Calu3 (cell line): ENCODE measurements at regions not wholly inside any gene's neighbourhood (a gene's known extent, or its start where the extent isn't known, plus 50 kb on each side); places are given as distances from the start of the nearest gene placed in this dataset.

Source experiments
- BruUV-seq: library from RNA; stranded (reverse); fragments of 400-500 nt; replicated peaks from 2 replicates; lab custom pipeline; 2021; lab: Mats Ljungman, UMichigan
- CTCF ChIA-PET: fragments of 300-600 bp; sonication (Branson Sonifier 250); formaldehyde crosslinking; loops from one replicate; lab custom pipeline; 2022; ENCODE audit warnings: antibody characterized with exemption; lab: Charles Lee
- DNase-seq: peaks from one replicate; pipeline ENCODE4 v3.0.0; 2022
- H3K27ac Mint-ChIP-seq: one replicate; pipeline ENCODE4 v1.8.0; 2022; ENCODE audit warnings: mixed read lengths; ENCODE audit not compliant: unreplicated experiment
- H3K27me3 Mint-ChIP-seq: one replicate; pipeline ENCODE4 v1.8.0; 2022; ENCODE audit warnings: mixed read lengths; ENCODE audit not compliant: unreplicated experiment
- H3K36me3 Mint-ChIP-seq: one replicate; pipeline ENCODE4 v1.8.0; 2022; ENCODE audit warnings: mild to moderate bottlenecking, moderate library complexity, mixed read lengths; ENCODE audit not compliant: insufficient read depth, unreplicated experiment
- H3K4me1 Mint-ChIP-seq: one replicate; pipeline ENCODE4 v1.8.0; 2022; ENCODE audit warnings: mild to moderate bottlenecking, low read depth, mixed read lengths; ENCODE audit not compliant: unreplicated experiment
- H3K4me3 Mint-ChIP-seq: one replicate; pipeline ENCODE4 v1.8.0; 2022; ENCODE audit warnings: mild to moderate bottlenecking, low read depth, moderate library complexity, mixed read lengths; ENCODE audit not compliant: unreplicated experiment
- H3K9me3 Mint-ChIP-seq: one replicate; pipeline ENCODE4 v1.8.0; 2022; ENCODE audit warnings: low read depth, mixed read lengths; ENCODE audit not compliant: unreplicated experiment
- intact Hi-C: fragments of 100-400 bp; cut with micrococcal nuclease; formaldehyde crosslinking; loops from one replicate; pipeline ENCODE4 v1.10.0; 2022; ENCODE audit not compliant: unreplicated experiment
- TF ChIP-seq, protein P1 (sequence below): fragments of 200-600 bp; IDR thresholded peaks from one replicate; pipeline ENCODE4 v1.8.0; 2022; ENCODE audit warnings: antibody characterized with exemption; ENCODE audit not compliant: unreplicated experiment

DNA sequence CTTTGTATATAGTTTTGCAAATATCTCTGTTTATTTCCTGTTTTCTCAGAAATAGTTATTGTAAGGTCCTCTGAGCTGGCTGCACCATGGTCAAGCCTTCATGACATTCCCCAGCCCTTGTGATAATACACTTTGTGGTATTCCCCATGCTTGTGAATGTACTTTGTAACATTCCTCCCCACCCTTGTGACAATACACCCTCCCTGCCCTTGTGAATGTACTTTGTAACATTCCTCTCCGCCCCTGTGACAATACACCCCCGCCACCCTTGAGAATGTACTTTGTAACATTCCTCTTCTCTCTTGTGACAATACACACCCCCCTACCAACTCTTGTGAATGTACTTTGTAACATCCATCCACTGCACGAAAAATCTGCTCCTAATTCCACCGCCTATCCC, 530.7 kb downstream of the CENPC start:
- no peak overlapping the region for H3K27ac Mint-ChIP-seq

DNA sequence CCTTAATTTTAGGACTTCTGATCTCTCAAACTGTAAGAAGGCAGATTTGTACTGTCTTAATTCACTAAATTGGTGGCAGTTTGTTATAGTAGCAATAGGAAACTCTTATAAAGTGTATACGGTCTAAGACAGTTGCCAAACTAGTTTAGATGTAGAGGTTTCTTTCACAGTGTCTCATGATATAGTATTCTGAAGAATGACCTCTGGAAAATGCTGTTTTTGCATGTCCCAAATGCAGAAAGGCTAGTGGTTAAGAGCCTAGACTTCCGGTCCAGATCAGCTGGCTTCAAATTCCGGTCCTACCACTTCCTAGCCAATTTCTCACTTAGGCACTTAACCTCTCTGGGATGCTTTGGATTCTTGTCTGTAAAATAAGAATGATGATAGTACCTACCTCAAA, 538.5 kb downstream of the CENPC start:
- no peaks in the 10 kb centered on the region for H3K4me1 Mint-ChIP-seq

More for the DNA sequence above, 530.7 kb downstream of the CENPC start:
- Mint-ChIP-seq H3K36me3 (no peaks in the 10 kb centered on the region), H3K4me3 (no peak overlapping the region), H3K9me3 (peaks cover 20% of the 10 kb centered on the region), H3K27me3 (no peaks in the 10 kb centered on the region), H3K4me1 (peaks cover 13% of the 10 kb centered on the region)
- CTCF ChIA-PET = no interaction called here
- DNase-seq = no peak
- intact Hi-C loops = loop anchor here (2.0 kb wide), 1 partner anchor 40 kb away; no protein-coding TSS in a partner anchor
- TF ChIP-seq, protein P1, sequence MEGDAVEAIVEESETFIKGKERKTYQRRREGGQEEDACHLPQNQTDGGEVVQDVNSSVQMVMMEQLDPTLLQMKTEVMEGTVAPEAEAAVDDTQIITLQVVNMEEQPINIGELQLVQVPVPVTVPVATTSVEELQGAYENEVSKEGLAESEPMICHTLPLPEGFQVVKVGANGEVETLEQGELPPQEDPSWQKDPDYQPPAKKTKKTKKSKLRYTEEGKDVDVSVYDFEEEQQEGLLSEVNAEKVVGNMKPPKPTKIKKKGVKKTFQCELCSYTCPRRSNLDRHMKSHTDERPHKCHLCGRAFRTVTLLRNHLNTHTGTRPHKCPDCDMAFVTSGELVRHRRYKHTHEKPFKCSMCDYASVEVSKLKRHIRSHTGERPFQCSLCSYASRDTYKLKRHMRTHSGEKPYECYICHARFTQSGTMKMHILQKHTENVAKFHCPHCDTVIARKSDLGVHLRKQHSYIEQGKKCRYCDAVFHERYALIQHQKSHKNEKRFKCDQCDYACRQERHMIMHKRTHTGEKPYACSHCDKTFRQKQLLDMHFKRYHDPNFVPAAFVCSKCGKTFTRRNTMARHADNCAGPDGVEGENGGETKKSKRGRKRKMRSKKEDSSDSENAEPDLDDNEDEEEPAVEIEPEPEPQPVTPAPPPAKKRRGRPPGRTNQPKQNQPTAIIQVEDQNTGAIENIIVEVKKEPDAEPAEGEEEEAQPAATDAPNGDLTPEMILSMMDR = no peak
- no TSS peak for BruUV-seq

DNA sequence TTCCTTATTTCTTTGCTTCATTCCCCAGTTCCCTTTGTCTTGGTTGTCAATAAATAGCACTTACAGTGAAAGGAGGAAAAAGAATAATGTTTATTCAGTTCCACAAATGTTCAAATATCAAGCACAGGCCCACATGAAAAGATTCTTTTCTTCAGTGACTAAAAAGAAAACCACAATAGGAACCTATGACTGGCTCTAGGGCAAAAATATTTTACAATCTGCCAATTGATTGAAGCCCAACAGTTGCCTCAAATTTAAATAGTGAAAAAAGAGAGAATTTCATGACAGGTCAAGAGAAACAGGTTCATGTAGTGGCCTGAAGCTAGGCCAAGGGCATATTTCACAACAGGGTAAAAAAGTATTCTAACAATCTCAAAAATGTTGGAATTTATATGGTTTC, 553.8 kb downstream of the CENPC start:
- CTCF ChIA-PET = no interaction called here
- no peak overlapping the region for H3K4me3 Mint-ChIP-seq
- TF ChIP-seq, protein P1 = no peak
- no peak for DNase-seq
- no TSS peak for BruUV-seq
- no peaks in the 10 kb centered on the region for H3K4me1 Mint-ChIP-seq
- no peaks in the 10 kb centered on the region for H3K27me3 Mint-ChIP-seq
- peaks cover 2% of the 10 kb centered on the region for H3K9me3 Mint-ChIP-seq
- intact Hi-C loops = no loop called here
- H3K36me3 Mint-ChIP-seq = no peaks in the 10 kb centered on the region
- no peak overlapping the region for H3K27ac Mint-ChIP-seq

More for the DNA sequence above, 538.5 kb downstream of the CENPC start:
- H3K36me3 Mint-ChIP-seq = no peaks in the 10 kb centered on the region
- no peak overlapping the region for H3K4me3 Mint-ChIP-seq
- H3K27ac Mint-ChIP-seq = no peak overlapping the region
- TF ChIP-seq, protein P1 = no peak
- no peak for DNase-seq
- H3K9me3 Mint-ChIP-seq = peaks cover 3% of the 10 kb centered on the region
- intact Hi-C loops = no loop called here
- no TSS peak for BruUV-seq
- CTCF ChIA-PET = no interaction called here
- no peaks in the 10 kb centered on the region for H3K27me3 Mint-ChIP-seq

DNA sequence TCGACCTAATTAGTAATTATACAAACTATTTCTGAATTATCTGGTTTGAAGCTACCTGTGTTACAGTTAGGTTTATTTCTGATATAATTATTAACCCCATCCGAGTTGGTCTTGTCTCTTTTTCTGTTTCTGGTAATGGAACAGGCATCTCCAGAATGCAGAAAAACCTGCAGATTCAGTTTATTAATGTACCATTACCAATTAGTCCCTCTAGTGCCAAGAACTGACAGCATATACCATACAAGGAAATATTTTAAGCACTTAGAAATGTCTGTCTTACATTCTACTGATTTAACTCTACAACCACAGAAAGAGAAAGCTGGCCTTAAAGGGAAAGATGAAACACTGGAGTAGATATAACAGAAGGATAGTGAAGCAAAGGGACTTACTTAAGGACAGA, 570.6 kb downstream of the CENPC start:
- H3K4me1 Mint-ChIP-seq = peaks cover 42% of the 10 kb centered on the region
- peak; percentile 11 for DNase-seq
- TF ChIP-seq, protein P1 = no peak

More for the DNA sequence above, 570.6 kb downstream of the CENPC start:
- intact Hi-C loops = loop anchor here (2.0 to 10.0 kb wide), 2 partner anchors 40 to 220 kb away; no protein-coding TSS in a partner anchor
- Mint-ChIP-seq H3K9me3 (no peaks in the 10 kb centered on the region), H3K36me3 (no peaks in the 10 kb centered on the region), H3K27ac (peak overlapping the region; percentile 67), H3K4me3 (no peak overlapping the region), H3K27me3 (no peaks in the 10 kb centered on the region)
- CTCF ChIA-PET = interaction anchor here (1.1 kb wide), 1 partner anchor 61 kb away, joined by 3 read pairs; no protein-coding TSS in a partner anchor
- BruUV-seq = no TSS peak
